ENCODE measurements at regions not wholly inside any gene's neighbourhood (a gene's known extent, or its start where the extent isn't known, plus 50 kb on each side); places are given as distances from the start of the nearest gene placed in this dataset.

GRCh38 chr1:218703836-218704235 lies 358.7 kb downstream of the TGFB2 start:
- H3K4me2 ChIP-seq (ENCODE audit: low read depth, low read length) = no peak overlapping the region
- H3K36me3 ChIP-seq (replicated peaks; ENCODE audit: insufficient read depth, low read length) = no peaks in the 10 kb centered on the region
- no peaks in the 10 kb centered on the region for H4K20me1 ChIP-seq (ENCODE audit: insufficient read depth, low read length)
- no peak overlapping the region for H3K9ac ChIP-seq (ENCODE audit: low read length)
- no peaks in the 10 kb centered on the region for H3K27me3 ChIP-seq (replicated peaks; ENCODE audit: insufficient read depth, low read length)
- H3K79me2 ChIP-seq (ENCODE audit: low read length) = no peaks in the 10 kb centered on the region
- no peak overlapping the region for H3K27ac ChIP-seq (ENCODE audit: low read length)
- H3K9me3 ChIP-seq (replicated peaks; ENCODE audit: insufficient read depth, low read length) = no peaks in the 10 kb centered on the region
- H3K4me1 ChIP-seq (ENCODE audit: low read length) = no peaks in the 10 kb centered on the region
- TF ChIP-seq EZH2 (optimal IDR thresholded peaks at IDR 0.05; ENCODE audit: low read depth, low read length) (no peak), CTCF (IDR thresholded peaks at IDR 0.05; ENCODE audit: low read length) (no peak), EZH2phosphoT487 (IDR thresholded peaks at IDR 0.05; ENCODE audit: low read length) (no peak)
- H3K4me3 ChIP-seq (ENCODE audit: low read length) = no peak overlapping the region
- H2AFZ ChIP-seq (ENCODE audit: low read length) = no peak overlapping the region
- no peak for DNase-seq
- no peaks in the 10 kb centered on the region for H3F3A ChIP-seq (ENCODE audit: insufficient read depth, low read length)
- H3K9me2 ChIP-seq (replicated peaks; ENCODE audit: insufficient read depth, low read length) = no peaks in the 10 kb centered on the region

GRCh38 chr1:218705391-218705790 lies 360.3 kb downstream of the TGFB2 start:
- TF ChIP-seq CTCF (IDR thresholded peaks at IDR 0.05; ENCODE audit: low read length) = no peak
- no peak for TF ChIP-seq EZH2 (optimal IDR thresholded peaks at IDR 0.05; ENCODE audit: low read depth, low read length)
- no peak for TF ChIP-seq EZH2phosphoT487 (IDR thresholded peaks at IDR 0.05; ENCODE audit: low read length)
- Histone ChIP-seq H4K20me1 (ENCODE audit: insufficient read depth, low read length) (no peaks in the 10 kb centered on the region), H3K4me2 (ENCODE audit: low read depth, low read length) (no peak overlapping the region), H3K4me3 (ENCODE audit: low read length) (no peak overlapping the region), H3K79me2 (ENCODE audit: low read length) (no peaks in the 10 kb centered on the region), H3K36me3 (replicated peaks; ENCODE audit: insufficient read depth, low read length) (no peaks in the 10 kb centered on the region), H3K9me2 (replicated peaks; ENCODE audit: insufficient read depth, low read length) (no peaks in the 10 kb centered on the region), H3K27me3 (replicated peaks; ENCODE audit: insufficient read depth, low read length) (no peaks in the 10 kb centered on the region), H3K9ac (ENCODE audit: low read length) (no peak overlapping the region), H3K27ac (ENCODE audit: low read length) (no peak overlapping the region), H3K4me1 (ENCODE audit: low read length) (no peaks in the 10 kb centered on the region), H3K9me3 (replicated peaks; ENCODE audit: insufficient read depth, low read length) (no peaks in the 10 kb centered on the region), H2AFZ (ENCODE audit: low read length) (no peak overlapping the region), H3F3A (ENCODE audit: insufficient read depth, low read length) (no peaks in the 10 kb centered on the region)
- DNase-seq = no peak

GRCh38 chr1:218705911-218706893 lies 361.1 kb downstream of the TGFB2 start:
- no peak overlapping the region for H3K27ac ChIP-seq (ENCODE audit: low read length)
- no peaks in the 10 kb centered on the region for H3F3A ChIP-seq (ENCODE audit: insufficient read depth, low read length)
- H3K4me3 ChIP-seq (ENCODE audit: low read length) = no peak overlapping the region
- TF ChIP-seq EZH2phosphoT487 (IDR thresholded peaks at IDR 0.05; ENCODE audit: low read length) (no peak), EZH2 (optimal IDR thresholded peaks at IDR 0.05; ENCODE audit: low read depth, low read length) (no peak)
- H3K4me2 ChIP-seq (ENCODE audit: low read depth, low read length) = no peak overlapping the region
- no peaks in the 10 kb centered on the region for H4K20me1 ChIP-seq (ENCODE audit: insufficient read depth, low read length)
- H3K36me3 ChIP-seq (replicated peaks; ENCODE audit: insufficient read depth, low read length) = no peaks in the 10 kb centered on the region
- no peaks in the 10 kb centered on the region for H3K27me3 ChIP-seq (replicated peaks; ENCODE audit: insufficient read depth, low read length)
- H3K9me2 ChIP-seq (replicated peaks; ENCODE audit: insufficient read depth, low read length) = no peaks in the 10 kb centered on the region
- no peaks in the 10 kb centered on the region for H3K9me3 ChIP-seq (replicated peaks; ENCODE audit: insufficient read depth, low read length)
- no peaks in the 10 kb centered on the region for H3K79me2 ChIP-seq (ENCODE audit: low read length)
- H3K4me1 ChIP-seq (ENCODE audit: low read length) = no peaks in the 10 kb centered on the region
- H3K9ac ChIP-seq (ENCODE audit: low read length) = no peak overlapping the region
- H2AFZ ChIP-seq (ENCODE audit: low read length) = no peak overlapping the region
- DNase-seq = no peak

- DNase-seq = no peak
- H3K9me3 ChIP-seq (replicated peaks; ENCODE audit: insufficient read depth, low read length) = no peaks in the 10 kb centered on the region
Observed at GRCh38 chr1:218711001-218711400, 365.9 kb downstream of the TGFB2 start.

More at GRCh38 chr1:218711001-218711400, 365.9 kb downstream of the TGFB2 start:
- Histone ChIP-seq H3K36me3 (replicated peaks; ENCODE audit: insufficient read depth, low read length) (no peaks in the 10 kb centered on the region), H3K27me3 (replicated peaks; ENCODE audit: insufficient read depth, low read length) (no peaks in the 10 kb centered on the region), H4K20me1 (ENCODE audit: insufficient read depth, low read length) (no peaks in the 10 kb centered on the region), H3K4me1 (ENCODE audit: low read length) (no peaks in the 10 kb centered on the region), H3K27ac (ENCODE audit: low read length) (no peak overlapping the region), H3F3A (ENCODE audit: insufficient read depth, low read length) (no peaks in the 10 kb centered on the region), H3K79me2 (ENCODE audit: low read length) (no peaks in the 10 kb centered on the region), H3K9ac (ENCODE audit: low read length) (no peak overlapping the region), H3K4me2 (ENCODE audit: low read depth, low read length) (no peak overlapping the region), H2AFZ (ENCODE audit: low read length) (no peak overlapping the region), H3K9me2 (replicated peaks; ENCODE audit: insufficient read depth, low read length) (no peaks in the 10 kb centered on the region), H3K4me3 (ENCODE audit: low read length) (no peak overlapping the region)
- TF ChIP-seq EZH2 (optimal IDR thresholded peaks at IDR 0.05; ENCODE audit: low read depth, low read length) = no peak
- TF ChIP-seq EZH2phosphoT487 (IDR thresholded peaks at IDR 0.05; ENCODE audit: low read length) = no peak

Data from MM.1S (cell line).